ENCODE measurements at regions not wholly inside any gene's neighbourhood (a gene's known extent, or its start where the extent isn't known, plus 50 kb on each side); places are given as distances from the start of the nearest gene placed in this dataset.
A peak's percentile ranks its signal among the peaks of the same experiment; 100 is the strongest.

- in situ Hi-C loops (cut with HindIII; ENCODE audit: extremely low pct_ligation_motif_present, low pct_unique_long_range_greater_than_20kb): no loop called here
- Histone ChIP-seq H4K20me1 (ENCODE audit: insufficient read depth, low read length) (no peaks in the 10 kb centered on the region), H3K9me3 (ENCODE audit: low read length) (no peaks in the 10 kb centered on the region), H3K27ac (ENCODE audit: extremely low read length, insufficient read depth, low read length) (no peak overlapping the region), H3K79me2 (ENCODE audit: insufficient read depth, low read length) (no peaks in the 10 kb centered on the region), H3K4me1 (ENCODE audit: insufficient read depth, low read length) (peaks cover 16% of the 10 kb centered on the region), H3K36me3 (replicated peaks in 1 of 2; ENCODE audit: control insufficient read depth in 1 of 2, insufficient read depth in 2 of 2, low read length in 2 of 2) (no peaks in the 10 kb centered on the region), H3K4me3 (replicated peaks in 1 of 3; ENCODE audit: insufficient read depth in 1 of 3, low read depth in 2 of 3, low read length in 3 of 3) (no peak overlapping the region), H3K4me2 (ENCODE audit: low read depth, low read length) (no peak overlapping the region), H3K27me3 (ENCODE audit: control insufficient read depth in 1 of 2, insufficient read depth in 2 of 2, low read length in 2 of 2) (peaks cover 0 to 51% of the 10 kb centered on the region in 2 experiments; a peak in 3 of 5 replicates), H3K9ac (ENCODE audit: insufficient read depth, low read depth, low read length) (no peak overlapping the region), H2AFZ (ENCODE audit: low read length) (no peak overlapping the region)
- CTCF ChIA-PET (ENCODE audit: low intra/inter-chr PET ratio, low total read pairs): no interaction called here
- ATAC-seq (no peak), FAIRE-seq (no peak), DNase-seq (ENCODE audit: low spot score) (no peak)
- TF ChIP-seq ZC3H4 (CRISPR knock-in tag; IDR thresholded peaks at IDR 0.05; ENCODE audit: borderline replicate concordance) (no peak), DBP (CRISPR knock-in tag; IDR thresholded peaks at IDR 0.05; ENCODE audit: not compliant biosample characterization) (no peak), ZNF350 (CRISPR knock-in tag; IDR thresholded peaks at IDR 0.05; ENCODE audit: borderline replicate concordance, low read depth) (no peak), HDAC2 (CRISPR knock-in tag; IDR thresholded peaks at IDR 0.05) (no peak)
- POLR2A ChIA-PET: no interaction called here
- intact Hi-C loops (cut with micrococcal nuclease; ENCODE audit: unreplicated experiment): no loop called here
- WGBS (ENCODE audit: low lambda C conversion rate): 59% methylated on average over 9 of the region's 9 CpGs
- no TSS peak for BruUV-seq (replicated peaks)
These were observed 75.6 kb upstream of the BCL11B start for GRCh38 chr14:99347561-99347960.

DNA sequence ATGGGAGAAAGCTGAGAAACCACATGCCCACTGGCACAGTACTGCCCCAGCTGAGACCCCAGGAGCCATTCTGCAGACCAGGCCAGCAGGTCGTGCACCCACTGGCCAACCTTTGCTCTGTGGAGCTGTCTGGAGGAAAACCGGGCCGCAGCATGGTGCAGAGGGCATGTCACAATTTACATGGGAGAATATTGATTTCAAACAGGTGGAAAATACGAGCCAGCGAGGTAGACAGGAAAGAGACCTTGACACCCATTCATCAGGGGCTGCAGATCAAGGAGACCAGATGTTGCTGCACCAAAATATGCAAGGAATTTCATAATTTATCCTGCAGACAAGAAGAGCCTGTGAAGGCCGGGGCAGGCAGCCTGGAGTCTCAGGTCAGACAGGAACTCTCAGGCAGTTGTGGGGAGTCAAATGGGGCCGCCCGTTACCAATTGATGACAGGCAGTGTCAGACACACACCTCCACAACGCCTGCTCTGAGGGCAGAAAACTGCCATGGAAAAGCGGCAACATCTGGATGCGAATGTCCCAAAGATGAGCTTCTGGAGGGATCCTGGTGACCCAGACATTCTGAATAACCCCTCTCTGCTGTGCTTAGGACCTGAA, 74.6 kb upstream of the BCL11B start:
- CTCF ChIA-PET (ENCODE audit: low intra/inter-chr PET ratio, low total read pairs): no interaction called here
- H3K79me2 ChIP-seq (ENCODE audit: insufficient read depth, low read length): no peaks in the 10 kb centered on the region
- H3K4me3 ChIP-seq (replicated peaks in 1 of 3; ENCODE audit: insufficient read depth in 1 of 3, low read depth in 2 of 3, low read length in 3 of 3): no peak overlapping the region
- no TSS peak for BruUV-seq (replicated peaks)
- H3K9me3 ChIP-seq (ENCODE audit: low read length): no peaks in the 10 kb centered on the region
- no peak overlapping the region for H3K9ac ChIP-seq (ENCODE audit: insufficient read depth, low read depth, low read length)
- in situ Hi-C loops (cut with HindIII; ENCODE audit: extremely low pct_ligation_motif_present, low pct_unique_long_range_greater_than_20kb): no loop called here
- peak; percentile 27 for DNase-seq (ENCODE audit: low spot score)
- intact Hi-C loops (cut with micrococcal nuclease; ENCODE audit: unreplicated experiment): no loop called here
- no peak overlapping the region for H3K27ac ChIP-seq (ENCODE audit: extremely low read length, insufficient read depth, low read length)
- ATAC-seq: peak; percentile 65
- H3K4me1 ChIP-seq (ENCODE audit: insufficient read depth, low read length): peaks cover 16% of the 10 kb centered on the region
- no peak for FAIRE-seq
- POLR2A ChIA-PET: no interaction called here
- H2AFZ ChIP-seq (ENCODE audit: low read length): no peak overlapping the region
- no peak overlapping the region for H3K4me2 ChIP-seq (ENCODE audit: low read depth, low read length)
- WGBS (ENCODE audit: low lambda C conversion rate): 33% methylated on average over 11 of the region's 11 CpGs
- H3K36me3 ChIP-seq (replicated peaks in 1 of 2; ENCODE audit: control insufficient read depth in 1 of 2, insufficient read depth in 2 of 2, low read length in 2 of 2): no peaks in the 10 kb centered on the region
- peaks cover 0 to 53% of the 10 kb centered on the region in 2 experiments; a peak in 3 of 5 replicates for H3K27me3 ChIP-seq (ENCODE audit: control insufficient read depth in 1 of 2, insufficient read depth in 2 of 2, low read length in 2 of 2)
- no peaks in the 10 kb centered on the region for H4K20me1 ChIP-seq (ENCODE audit: insufficient read depth, low read length)
- TF ChIP-seq TCF12 (IDR thresholded peaks at IDR 0.05) (no peak), TCF12 (CRISPR knock-in tag; IDR thresholded peaks at IDR 0.05) (no peak), ZNF446 (CRISPR knock-in tag; IDR thresholded peaks at IDR 0.05) (no peak), DMAP1 (CRISPR knock-in tag; IDR thresholded peaks at IDR 0.05) (no peak), ZNF773 (CRISPR knock-in tag; IDR thresholded peaks at IDR 0.05; ENCODE audit: borderline replicate concordance) (no peak), ONECUT2 (CRISPR knock-in tag; IDR thresholded peaks at IDR 0.05) (0 out of 2 replicates have a peak, but pooled peaks have one; percentile 17), ZNF597 (CRISPR knock-in tag; IDR thresholded peaks at IDR 0.05) (no peak)
- TF ChIP-seq, protein P1, sequence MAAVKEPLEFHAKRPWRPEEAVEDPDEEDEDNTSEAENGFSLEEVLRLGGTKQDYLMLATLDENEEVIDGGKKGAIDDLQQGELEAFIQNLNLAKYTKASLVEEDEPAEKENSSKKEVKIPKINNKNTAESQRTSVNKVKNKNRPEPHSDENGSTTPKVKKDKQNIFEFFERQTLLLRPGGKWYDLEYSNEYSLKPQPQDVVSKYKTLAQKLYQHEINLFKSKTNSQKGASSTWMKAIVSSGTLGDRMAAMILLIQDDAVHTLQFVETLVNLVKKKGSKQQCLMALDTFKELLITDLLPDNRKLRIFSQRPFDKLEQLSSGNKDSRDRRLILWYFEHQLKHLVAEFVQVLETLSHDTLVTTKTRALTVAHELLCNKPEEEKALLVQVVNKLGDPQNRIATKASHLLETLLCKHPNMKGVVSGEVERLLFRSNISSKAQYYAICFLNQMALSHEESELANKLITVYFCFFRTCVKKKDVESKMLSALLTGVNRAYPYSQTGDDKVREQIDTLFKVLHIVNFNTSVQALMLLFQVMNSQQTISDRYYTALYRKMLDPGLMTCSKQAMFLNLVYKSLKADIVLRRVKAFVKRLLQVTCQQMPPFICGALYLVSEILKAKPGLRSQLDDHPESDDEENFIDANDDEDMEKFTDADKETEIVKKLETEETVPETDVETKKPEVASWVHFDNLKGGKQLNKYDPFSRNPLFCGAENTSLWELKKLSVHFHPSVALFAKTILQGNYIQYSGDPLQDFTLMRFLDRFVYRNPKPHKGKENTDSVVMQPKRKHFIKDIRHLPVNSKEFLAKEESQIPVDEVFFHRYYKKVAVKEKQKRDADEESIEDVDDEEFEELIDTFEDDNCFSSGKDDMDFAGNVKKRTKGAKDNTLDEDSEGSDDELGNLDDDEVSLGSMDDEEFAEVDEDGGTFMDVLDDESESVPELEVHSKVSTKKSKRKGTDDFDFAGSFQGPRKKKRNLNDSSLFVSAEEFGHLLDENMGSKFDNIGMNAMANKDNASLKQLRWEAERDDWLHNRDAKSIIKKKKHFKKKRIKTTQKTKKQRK (IDR thresholded peaks at IDR 0.05; ENCODE audit: low read length): no peak
- TF ChIP-seq, protein P2, sequence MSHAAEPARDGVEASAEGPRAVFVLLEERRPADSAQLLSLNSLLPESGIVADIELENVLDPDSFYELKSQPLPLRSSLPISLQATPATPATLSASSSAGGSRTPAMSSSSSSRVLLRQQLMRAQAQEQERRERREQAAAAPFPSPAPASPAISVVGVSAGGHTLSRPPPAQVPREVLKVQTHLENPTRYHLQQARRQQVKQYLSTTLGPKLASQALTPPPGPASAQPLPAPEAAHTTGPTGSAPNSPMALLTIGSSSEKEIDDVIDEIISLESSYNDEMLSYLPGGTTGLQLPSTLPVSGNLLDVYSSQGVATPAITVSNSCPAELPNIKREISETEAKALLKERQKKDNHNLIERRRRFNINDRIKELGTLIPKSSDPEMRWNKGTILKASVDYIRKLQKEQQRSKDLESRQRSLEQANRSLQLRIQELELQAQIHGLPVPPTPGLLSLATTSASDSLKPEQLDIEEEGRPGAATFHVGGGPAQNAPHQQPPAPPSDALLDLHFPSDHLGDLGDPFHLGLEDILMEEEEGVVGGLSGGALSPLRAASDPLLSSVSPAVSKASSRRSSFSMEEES (CRISPR knock-in tag; IDR thresholded peaks at IDR 0.05): no peak

All from HepG2 (cell line).